Spleen (tissue), 7 donors: ENCODE measurements at regions not wholly inside any gene's neighbourhood (a gene's known extent, or its start where the extent isn't known, plus 50 kb on each side); places are given as distances from the start of the nearest gene placed in this dataset.

Experiments used
- CTCF ChIP-seq, 11 experiments: fragments of 200-600 bp in 7 of 11; fragments of 450-650 bp in 4 of 11; sonication (generic) in 4 of 11; IDR thresholded peaks in 8 of 11; conservative IDR thresholded peaks in 3 of 11; 1 replicate in 7 of 11; 2 replicates in 4 of 11; pipeline versions ENCODE4 v1.4.0 to v1.8.0; 2016 to 2021; ENCODE audit warnings: antibody characterized with exemption in 11 of 11, inconsistent platforms in 4 of 11, mild to moderate bottlenecking in 1 of 11
- POLR2A ChIP-seq, 3 donors: fragments of 450-650 bp; IDR thresholded peaks; one replicate each; pipeline ENCODE4 v1.5.1; 2017; ENCODE audit warnings: antibody characterized with exemption in 3 of 3, mild to moderate bottlenecking in 1 of 3
- POLR2AphosphoS5 ChIP-seq, 3 donors: sonication (generic); formaldehyde crosslinking; IDR thresholded peaks; one replicate each; pipeline ENCODE4 v1.5.1; 2017; ENCODE audit warnings: antibody characterized with exemption in 3 of 3
- donor health status: DM: no; HTN: no; CAD: no; lungs with moderate emphysema.
- donor health status: DM: no; HTN: no; CAD: no.
- donor health status: DM: no; HTN: no; CAD: no.

DNA sequence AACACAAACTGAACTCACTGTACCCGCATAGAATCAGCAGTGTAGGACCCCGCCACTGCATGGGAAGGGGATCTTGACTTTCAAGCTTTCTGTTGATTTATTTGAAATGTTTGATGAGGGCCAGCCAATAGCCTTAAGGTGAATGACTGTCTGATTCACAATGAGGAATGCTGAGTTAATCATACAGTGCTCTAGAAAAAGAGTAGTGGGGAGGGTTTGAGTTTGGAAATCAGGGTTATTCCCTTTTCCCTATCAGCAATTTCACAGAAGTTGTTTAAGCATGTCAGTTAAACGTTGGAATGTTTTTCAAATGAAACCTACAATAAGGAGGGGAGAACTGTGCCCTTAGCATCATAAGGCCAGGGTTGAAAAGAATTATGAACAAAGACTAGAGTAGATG is 937.5 kb downstream of the GRID1 start:
- TF ChIP-seq CTCF (IDR thresholded peaks at IDR 0.05 in 8 of 11, conservative IDR thresholded peaks at IDR 0.05 in 3 of 11) (no peak), POLR2A (IDR thresholded peaks at IDR 0.05) (no peak), POLR2AphosphoS5 (IDR thresholded peaks at IDR 0.05) (no peak)
